Bone marrow (tissue), 2 donors: ENCODE measurements at regions not wholly inside any gene's neighbourhood (a gene's known extent, or its start where the extent isn't known, plus 50 kb on each side); places are given as distances from the start of the nearest gene placed in this dataset.

Experiments used
- DNase-seq, 2 donors: peaks; one replicate each; lab custom pipeline; 2025; lab: John Stamatoyannopoulos, UW

DNA sequence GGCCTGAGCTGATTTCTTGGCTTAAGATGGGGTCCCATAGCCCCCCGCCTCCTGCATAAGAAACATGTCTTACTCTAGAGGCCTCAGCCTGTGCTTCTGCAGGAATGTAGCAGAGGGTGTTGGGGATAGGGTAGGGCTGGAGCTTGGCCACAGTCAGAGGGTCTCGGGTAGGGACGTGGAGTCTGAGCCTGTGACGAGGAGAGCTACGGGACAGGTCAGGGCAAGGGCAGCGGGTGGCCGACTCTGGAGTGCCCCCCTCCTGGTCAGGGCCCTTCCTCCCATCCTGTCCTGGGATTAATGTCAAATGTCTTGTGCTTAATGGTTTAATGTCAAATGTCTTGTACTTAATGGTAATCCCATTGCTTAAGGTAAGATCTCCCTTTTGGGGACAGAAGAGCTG lies 130.4 kb downstream of the GLI2 start:
- DNase-seq: no peak

DNA sequence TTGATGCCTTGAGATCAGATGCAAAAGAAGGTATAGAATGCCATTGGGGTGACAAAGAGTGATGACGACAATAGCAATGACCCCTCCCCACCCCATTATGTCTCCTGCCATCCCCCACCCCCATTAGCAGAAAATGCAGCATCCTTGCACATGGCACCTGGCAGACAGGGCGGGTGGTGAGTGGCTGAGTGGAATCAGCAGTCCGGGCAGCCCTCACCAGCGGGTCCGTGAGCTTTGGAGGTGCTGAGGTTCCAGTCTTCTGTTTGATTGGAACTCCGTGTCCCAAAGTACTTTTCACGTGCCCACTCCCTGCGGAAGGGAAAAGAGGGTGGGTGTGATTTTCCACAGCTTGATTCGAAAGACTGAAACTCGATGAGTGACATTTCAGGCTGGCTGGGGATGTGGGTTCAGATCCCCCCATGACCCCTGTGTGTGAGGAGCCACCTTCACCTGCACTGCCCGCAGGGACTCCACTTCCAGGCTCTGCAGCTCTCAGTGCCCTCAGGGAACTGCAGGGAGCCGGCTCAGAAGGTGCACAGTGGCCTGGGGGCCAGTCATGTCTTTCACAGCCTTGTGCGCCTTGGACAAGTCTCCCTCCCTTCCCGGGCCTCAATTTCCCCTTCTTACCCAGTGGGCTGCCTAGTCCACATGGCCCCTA lies 130.9 kb downstream of the GLI2 start:
- no peak for DNase-seq

DNA sequence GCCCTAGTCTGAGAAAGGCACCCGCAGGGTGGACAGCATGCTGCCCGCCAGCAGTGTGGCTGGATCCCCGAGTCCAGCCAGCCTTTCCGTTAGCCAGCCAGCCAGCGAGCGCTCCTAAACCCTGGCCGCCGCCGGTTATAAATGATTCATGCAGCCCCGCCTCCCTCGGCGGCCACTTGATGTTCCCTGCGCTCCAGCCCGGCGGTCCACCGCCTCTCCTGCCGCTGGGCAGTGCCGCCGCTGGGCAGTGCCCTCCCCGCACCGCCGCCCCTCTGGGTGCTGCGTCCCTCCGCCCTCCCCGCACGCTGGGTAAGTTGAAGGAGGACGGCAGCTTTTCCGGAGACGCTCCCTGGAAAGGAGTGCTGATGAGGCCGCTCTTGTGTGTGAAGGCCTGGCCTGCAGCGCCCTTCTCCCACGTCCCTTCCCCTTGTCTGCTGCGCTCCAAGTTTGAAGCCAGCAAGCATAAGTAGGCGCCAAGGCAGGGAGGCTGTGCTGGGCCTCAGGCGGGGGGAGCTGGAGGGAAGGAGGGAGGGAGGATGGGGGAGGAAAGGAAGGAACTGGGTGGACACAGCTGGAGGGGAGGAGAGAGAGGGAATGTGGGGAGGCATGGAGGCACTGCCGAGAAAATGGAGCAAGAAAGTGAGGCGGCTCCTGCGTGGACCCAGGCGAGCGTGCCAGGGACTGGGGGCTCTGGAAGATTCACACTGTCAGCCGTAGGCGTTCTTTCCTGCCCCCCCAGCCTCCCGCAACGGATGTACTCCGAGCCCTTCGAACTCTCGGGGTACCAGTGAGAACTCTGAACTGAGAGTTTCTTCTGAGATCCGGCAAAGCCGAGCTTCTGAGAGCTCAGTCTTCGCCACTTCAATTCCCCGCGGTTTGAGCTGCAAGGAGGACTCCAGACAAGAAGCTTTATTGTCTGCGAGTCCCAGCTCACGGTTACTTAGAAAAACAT lies 131.9 kb downstream of the GLI2 start:
- DNase-seq: no peak

DNA sequence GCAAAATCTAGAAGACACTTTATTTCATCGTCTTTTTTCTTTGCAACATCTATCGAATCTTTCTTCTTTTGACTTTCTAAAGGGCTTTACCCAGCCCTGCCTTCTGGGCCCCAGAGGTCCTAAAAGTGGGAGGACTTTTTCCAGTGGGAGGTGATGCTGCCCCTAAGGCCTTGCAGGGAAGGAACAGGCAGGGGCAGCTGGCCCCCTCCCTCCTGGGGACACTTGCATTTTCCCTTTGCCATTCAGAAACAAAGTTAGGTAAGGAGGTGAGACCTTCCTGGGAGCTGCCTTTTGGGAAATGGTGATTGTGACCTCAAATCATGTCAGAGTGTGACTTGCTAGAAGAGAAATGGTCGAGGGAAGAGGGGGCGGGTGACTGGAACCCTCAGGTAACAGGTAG lies 132.7 kb downstream of the GLI2 start:
- no peak for DNase-seq

DNA sequence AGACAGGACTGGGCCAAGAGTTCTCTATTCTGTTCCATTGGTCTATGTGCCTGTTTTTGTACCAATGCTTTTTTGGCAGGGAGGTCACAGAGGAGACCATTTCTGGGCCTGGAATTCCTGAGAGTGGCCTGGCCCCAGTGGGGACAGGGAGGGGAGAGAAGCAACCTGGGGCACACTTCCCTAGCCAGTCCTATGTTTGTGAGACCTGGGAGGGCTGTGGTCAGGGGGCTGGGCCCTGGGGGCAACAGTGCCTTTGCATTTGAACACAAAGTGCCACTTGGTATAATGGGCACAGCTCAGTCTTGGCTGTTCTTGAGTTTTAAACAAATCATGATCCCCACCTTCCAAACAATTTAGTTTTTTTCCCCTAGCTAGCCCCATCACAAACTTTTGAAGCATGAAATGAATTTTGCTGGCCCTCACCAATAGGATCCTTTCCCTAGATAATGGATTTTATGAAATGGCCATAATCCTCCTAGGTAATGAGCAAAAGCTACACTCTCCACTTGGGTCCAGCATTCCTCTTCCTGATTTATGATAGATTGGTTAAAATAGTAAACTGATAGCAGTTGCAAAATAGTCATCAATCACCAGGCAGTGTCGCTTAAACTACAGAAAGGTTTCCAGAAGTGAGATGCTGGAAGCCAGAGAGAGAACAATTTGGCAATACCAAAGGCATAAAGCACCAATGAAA lies 133.5 kb downstream of the GLI2 start:
- DNase-seq: no peak

DNA sequence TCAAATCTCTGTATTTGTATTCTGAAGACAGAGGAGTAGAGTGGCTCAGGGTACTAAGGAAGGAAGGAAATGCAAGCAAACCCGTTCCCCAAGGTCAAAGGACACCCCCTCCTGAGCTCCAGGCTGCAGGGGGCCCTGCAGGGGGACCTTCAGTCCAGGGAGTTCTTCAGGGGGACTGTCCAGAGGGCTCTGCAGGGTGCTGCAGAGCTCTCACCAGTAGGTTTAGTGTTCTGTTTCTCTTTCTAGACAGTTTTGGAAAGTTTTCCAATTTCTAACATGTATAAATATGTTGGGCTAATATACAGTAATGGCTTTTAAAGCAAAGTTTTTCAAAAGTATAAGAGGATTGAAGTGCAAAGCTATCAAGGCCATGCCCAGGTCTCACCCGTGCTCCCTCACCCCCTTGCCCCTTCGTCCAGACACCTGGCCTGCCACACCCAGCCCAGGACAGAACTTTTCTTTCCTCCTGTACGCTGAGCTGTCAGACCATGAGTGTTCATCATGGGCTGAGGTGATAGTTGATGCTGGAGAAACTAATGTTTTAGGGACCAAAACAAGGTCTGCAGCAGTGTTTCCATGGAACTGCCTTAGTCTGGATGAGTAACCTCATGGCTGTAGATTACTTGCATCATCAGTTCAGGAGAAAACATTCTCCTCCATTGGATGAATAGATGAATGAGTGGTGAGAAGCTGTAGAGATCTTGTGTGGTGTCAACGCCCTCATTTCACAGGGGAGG lies 134.2 kb downstream of the GLI2 start:
- no peak for DNase-seq

DNA sequence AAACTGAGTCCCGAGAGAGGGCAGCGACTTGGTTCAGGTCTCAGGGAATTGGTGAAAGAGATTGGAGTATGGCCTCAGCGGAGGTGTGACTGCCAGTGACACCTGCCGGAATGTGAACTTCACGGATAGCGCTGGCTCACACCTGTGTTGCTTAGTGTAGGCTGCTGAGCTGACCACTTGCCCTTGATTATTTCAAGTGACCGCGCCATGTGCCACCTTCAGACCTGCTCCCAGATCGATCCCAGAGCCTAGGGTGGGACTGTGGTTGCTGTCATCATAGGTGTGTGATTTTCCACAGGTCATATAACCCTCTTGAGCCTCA lies 134.8 kb downstream of the GLI2 start:
- no peak for DNase-seq

DNA sequence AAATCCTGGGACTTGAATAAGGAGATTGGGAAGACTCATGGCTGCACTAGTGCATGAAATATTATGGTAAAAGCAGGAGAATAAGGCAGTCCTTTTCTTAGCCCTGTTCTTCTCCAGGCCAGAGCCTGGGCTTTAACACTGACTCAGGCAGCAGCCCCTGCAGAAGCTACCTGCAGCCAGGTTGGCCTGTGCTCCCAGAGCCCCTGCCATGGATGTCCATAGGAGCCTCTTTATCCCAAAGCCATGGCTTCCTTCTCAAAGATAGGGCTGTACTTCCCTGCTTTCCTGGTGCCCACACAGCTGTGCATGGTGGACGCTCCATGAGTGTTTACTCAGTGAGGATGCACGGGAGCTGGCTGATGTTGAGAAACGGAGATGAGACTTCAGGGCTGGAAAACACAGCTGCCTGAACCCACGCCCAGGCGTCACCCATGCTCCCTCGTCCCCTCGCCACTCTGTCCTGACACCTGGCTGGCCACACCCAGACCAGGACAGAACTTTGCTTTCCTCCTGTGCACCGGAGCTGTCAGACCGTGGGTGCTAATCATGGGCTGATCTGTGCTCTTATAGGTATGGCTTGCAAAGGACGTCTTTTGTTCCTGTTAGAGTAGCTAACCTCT lies 135.5 kb downstream of the GLI2 start:
- DNase-seq: no peak

DNA sequence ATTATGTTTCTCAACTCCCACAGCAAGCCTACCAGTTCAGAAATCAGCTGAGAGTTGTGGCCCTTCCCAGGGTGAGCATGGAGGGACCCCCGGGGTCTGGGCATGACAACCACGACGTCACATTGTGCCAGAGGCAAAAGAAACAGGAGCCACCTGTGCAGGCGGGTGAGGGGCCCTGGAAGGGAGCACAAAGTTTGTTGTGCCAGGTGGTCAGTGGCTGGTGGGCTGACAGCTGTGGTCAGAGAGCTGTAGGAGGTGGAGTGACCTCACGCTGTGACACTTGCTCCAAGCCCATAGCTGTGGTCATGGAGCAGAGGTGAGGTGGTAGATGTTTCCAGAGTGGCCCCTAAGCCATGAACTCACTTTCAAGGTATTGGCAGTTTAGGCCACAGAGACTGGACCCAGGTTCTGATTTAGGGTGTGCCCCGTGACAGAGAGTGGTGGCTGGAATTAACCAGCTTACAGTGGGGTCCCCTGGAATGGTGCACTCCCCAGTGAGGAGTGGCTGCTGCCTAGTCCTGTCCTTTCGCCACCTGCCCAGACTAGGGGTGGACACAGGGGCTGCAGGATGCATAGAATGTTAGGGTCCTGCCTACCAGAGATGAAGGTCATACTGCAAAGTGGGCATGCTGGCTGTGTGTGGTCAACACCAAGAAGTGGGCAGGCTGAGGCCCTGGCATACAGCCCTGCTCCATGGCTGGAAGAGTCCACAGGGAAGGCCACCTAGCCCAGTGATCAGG lies 136.4 kb downstream of the GLI2 start:
- no peak for DNase-seq

DNA sequence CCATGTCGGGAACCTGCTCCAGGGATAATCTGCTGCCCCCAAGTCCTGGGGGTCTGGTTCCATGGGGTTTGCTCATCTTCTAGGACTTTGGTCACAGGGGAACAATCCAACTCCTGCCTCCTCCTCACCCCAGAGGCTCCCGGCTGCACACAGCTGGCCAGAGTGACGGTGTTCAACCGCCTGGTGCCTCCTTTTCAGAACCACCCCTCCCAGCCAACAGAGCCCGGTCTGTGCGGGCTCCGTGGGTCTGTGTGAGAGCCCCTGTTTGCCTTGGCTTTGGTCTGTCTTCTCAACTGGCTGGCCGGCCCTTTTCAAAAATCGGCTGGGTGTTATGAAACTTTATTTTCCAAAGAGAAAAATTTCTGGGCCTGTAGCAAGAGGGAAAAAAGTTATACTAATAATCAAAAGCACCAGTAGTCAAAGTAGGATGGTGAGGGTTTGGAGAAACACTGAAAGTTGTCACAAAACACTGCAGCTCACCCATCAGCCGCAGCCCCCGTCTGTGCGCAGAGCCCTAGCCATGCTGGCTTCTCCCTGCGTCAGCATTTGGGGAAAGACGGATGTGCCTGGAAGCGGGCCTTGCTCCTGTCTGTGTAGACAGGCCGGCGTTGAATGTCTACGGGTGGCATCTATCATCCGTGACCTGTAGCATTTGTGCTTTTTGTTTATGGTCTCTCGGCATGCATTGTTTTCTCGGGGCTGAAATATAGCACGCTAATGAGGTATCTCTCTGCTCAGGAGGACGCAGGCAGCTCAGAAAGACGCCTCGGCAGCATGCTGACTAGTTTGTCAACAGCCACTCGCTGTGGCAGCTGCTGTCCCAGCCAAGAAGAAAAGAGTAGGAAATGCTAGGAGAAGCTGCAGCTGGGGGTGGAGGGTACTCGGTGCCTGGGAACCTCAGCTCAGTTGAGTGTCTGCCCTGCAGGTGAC lies 138.6 kb downstream of the GLI2 start:
- DNase-seq: no peak

DNA sequence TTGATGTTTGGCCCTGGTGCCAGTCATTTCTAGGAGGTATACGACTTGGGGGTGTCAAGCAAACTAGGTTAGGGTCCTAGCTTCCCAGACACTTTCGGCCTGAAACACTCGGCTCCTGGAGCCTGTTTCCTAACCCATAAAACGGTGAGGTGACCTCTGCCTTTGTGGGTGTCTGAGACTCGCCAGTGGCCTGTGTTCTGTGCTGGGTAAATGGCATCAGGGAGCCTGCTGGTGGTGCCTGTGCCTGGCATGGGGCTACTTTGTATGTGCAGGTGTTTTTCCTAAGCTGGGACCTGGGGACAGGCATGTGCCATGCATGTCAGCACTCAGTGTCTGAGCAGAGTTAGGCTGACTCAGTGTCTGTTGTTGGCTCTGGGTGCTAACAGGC lies 139.2 kb downstream of the GLI2 start:
- no peak for DNase-seq

DNA sequence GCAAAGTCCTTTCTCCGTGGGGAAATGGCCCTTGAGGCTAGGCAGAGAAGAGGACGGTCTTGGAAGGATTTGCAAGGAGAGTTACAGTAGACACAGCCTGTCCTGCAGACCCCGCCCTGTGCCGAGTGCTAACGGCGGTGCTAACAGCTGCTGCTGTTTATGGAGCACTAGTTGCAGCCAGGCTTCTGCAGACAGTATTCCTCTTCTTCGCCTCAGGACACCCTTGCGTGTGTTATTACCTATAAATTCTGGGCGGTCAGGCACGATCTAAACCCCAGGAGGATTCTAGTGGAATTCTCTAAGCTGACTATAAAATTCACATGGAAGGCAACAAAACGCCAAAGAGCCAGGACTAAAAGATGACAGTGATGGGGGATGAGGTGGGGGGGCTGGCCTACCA lies 139.8 kb downstream of the GLI2 start:
- no peak for DNase-seq

DNA sequence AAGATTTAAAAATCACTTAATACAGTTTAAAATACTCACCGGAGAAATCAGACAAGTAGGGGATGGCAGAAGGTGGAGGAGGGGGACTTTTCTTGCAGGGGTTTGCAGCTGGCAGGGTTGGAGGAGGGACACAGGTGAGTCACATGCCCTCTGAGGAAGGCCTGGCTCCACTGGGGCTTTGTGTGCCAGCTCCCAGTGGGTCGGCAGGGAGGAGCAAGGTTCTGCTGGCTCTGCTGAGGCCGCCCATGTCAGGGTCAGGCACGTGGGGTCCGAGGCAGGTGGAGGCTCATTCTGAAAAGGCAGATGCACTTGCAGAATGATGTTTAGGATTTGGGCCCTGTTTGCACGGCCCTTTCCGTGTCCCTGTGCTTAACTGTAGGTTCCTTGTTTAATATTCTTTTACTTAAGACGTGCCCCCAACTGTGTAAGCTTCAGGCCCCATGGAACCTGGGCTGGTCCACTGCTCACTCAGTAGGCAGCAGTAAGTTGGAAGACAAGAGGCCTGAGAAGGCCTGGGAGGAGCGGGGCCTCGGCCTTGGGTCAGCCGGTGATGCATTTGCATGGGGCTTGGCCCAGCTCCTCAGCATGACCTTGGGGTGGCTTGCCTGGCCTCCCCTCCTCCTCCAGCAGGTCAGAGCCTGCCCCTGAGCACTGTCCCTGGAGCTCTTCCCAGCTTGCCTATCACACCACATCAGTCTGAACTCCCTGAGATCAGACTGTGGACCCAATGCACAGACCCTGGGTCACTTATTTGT lies 141.0 kb downstream of the GLI2 start:
- no peak for DNase-seq

DNA sequence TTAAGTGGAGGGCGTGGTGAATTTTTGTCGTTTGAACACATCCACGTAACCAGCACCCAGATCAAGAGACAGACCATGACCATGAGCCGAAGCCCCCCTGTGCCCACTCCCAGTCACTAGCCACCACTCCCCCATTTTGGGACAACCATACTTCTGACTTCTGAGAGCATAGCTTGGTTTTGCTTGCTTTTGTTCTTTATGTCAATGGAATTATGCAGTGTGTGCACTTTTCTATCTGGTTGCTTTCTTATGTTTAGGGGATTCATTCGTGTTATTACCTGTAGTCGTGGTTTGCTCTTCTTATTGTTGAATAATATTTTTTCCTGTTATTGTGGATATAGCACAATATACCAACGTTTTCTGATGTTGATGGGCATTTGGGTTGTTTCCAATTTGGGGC lies 141.7 kb downstream of the GLI2 start:
- DNase-seq: no peak

DNA sequence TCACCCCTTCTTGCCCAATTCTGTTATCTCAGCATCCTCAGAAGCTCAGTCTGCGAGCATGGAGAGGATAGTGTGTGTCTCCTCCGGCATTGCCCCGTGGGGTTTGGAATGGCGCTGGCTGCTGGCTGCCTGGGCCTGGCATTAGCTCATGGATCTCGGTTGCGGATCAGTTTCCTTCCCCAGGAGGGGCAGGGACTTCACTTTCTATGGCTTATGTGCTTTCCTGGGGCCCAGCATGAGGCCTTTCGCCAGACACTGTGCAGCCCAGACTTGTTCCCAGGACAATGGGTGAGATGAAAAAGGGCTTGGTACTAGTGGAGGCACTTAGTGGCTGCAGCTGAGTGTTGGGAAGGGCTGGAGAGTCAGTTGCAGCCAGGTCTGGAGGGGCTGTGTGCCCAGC lies 143.3 kb downstream of the GLI2 start:
- DNase-seq: no peak

DNA sequence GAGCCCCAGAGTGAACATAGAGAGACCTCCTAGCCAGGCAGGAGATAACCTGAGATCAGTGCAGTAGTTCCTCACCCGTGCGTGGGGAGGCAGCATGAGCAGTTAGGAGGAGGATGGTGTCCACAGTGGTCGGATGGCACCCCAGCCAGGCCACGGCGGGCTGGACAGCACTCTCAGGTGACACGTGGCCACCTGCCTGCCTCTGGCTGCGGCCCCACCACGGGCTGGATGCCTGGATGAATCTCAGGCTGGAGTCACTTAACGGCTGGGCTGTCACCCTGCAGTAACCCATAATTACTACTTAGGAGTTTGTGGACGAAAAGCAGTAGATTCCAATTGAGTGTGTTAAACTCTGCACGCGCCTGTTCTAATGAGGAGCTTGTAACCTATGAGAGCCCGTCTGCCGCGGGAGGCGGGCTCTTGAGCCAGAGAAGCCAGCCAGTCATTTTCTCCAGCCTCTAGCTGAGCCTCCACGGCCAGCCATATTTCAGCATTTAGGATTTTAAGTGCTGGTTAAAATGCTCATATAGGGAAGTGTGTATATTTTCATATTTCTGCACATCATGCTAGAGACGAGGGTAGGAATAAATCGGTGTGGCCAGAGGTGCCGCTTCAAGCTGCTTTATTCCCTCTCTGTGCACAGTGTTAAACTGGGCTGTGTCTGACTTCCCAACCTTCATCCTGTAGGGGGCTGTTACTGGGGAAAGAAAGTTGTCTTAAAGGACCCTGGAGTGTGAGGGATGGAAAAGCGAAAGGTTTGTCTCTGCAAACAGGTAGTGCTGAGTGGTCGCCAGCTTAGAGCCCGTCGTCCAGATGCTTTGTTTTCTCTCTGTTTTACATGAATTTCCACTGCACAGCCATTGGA lies 144.0 kb downstream of the GLI2 start:
- no peak for DNase-seq

DNA sequence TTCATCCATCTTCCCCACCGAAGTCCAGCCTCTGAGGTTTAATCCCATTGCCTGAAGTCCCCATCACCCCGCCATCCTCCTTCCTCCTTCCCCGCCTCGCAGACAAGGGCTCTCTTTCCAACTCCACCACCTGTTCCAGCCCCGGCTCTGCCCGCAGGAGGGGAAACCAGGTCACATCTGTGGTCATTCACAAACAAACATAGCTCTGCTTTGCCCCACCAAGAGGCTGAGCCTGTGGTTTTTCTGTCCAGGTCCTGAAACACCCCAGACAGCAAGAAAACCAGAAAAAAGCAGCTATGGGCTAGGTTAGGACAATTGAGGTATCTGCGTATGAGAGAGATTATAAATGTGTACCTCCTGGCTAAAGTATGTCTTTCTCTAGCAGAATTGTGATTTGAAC lies 144.7 kb downstream of the GLI2 start:
- DNase-seq: no peak
